ENCODE measurements at regions not wholly inside any gene's neighbourhood (a gene's known extent, or its start where the extent isn't known, plus 50 kb on each side); places are given as distances from the start of the nearest gene placed in this dataset.

- TF ChIP-seq, protein P1, sequence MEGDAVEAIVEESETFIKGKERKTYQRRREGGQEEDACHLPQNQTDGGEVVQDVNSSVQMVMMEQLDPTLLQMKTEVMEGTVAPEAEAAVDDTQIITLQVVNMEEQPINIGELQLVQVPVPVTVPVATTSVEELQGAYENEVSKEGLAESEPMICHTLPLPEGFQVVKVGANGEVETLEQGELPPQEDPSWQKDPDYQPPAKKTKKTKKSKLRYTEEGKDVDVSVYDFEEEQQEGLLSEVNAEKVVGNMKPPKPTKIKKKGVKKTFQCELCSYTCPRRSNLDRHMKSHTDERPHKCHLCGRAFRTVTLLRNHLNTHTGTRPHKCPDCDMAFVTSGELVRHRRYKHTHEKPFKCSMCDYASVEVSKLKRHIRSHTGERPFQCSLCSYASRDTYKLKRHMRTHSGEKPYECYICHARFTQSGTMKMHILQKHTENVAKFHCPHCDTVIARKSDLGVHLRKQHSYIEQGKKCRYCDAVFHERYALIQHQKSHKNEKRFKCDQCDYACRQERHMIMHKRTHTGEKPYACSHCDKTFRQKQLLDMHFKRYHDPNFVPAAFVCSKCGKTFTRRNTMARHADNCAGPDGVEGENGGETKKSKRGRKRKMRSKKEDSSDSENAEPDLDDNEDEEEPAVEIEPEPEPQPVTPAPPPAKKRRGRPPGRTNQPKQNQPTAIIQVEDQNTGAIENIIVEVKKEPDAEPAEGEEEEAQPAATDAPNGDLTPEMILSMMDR (IDR thresholded peaks at IDR 0.05; ENCODE audit: extremely low read depth, insufficient read depth, missing control alignments), result no peak
- no peak for DNase-seq (ENCODE audit: low spot score)
- in situ Hi-C loops (cut with MboI; ENCODE audit: low pct_unique_long_range_greater_than_20kb, low sequenced_read_pairs, unreplicated experiment), result no loop called here
These were observed 68.3 kb upstream of the MGMT start for GRCh38 chr10:129398711-129399141.

GRCh38 chr10:129400426-129400825 is 66.6 kb upstream of the MGMT start:
- in situ Hi-C loops (cut with MboI; ENCODE audit: low pct_unique_long_range_greater_than_20kb, low sequenced_read_pairs, unreplicated experiment), result no loop called here
- TF ChIP-seq, protein P1 (IDR thresholded peaks at IDR 0.05; ENCODE audit: extremely low read depth, insufficient read depth, missing control alignments), result no peak
- no peak for DNase-seq (ENCODE audit: low spot score)

- in situ Hi-C loops (cut with MboI; ENCODE audit: low pct_unique_long_range_greater_than_20kb, low sequenced_read_pairs, unreplicated experiment), result no loop called here
- TF ChIP-seq, protein P1 (IDR thresholded peaks at IDR 0.05; ENCODE audit: extremely low read depth, insufficient read depth, missing control alignments), result no peak
- DNase-seq (ENCODE audit: low spot score), result no peak
These were observed 64.6 kb upstream of the MGMT start for GRCh38 chr10:129402459-129402858.

DNA sequence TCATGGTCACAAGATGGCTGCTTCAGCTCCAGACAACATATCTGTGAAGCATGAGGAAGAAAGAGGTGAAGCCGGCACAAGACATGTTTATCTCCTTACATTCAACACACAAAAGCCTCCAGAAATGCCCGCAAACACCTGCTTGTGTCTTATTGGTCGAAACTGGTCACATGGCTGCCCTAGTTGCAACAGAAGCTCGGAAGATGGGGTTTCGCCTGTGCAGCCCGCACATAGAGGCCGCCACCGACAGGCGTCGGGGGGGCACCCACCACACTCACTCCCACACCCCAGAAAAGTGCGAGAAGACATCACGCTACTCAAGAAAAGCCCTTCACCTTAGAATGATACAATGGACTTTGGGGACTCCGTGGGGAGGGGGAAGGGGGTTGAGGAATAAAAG is 63.0 kb upstream of the MGMT start:
- TF ChIP-seq, protein P1 (IDR thresholded peaks at IDR 0.05; ENCODE audit: extremely low read depth, insufficient read depth, missing control alignments), result no peak

DNA sequence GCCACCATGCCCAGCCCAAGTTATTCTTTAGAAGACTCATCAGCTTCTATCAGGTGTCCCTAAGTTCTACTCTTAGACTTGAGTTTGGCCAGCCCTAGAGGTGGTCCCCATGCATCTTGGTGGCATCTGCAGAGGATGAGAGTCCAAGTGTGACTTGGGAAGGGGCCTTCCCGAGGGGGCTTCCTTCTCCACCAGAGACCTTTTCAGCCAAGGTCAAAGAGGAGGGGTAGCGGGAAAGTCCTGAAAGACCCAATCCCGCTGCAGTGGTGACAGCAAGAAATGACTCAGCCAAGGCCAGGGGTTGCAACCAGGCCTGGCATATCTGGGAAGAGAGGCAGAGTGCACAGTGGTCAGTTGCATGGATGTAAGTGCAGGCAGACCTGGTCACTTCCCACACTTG is 61.7 kb upstream of the MGMT start:
- DNase-seq (ENCODE audit: low spot score), result no peak
- in situ Hi-C loops (cut with MboI; ENCODE audit: low pct_unique_long_range_greater_than_20kb, low sequenced_read_pairs, unreplicated experiment), result no loop called here
- TF ChIP-seq, protein P1 (IDR thresholded peaks at IDR 0.05; ENCODE audit: extremely low read depth, insufficient read depth, missing control alignments), result no peak

More for the DNA sequence above, 63.0 kb upstream of the MGMT start:
- in situ Hi-C loops (cut with MboI; ENCODE audit: low pct_unique_long_range_greater_than_20kb, low sequenced_read_pairs, unreplicated experiment), result no loop called here
- DNase-seq (ENCODE audit: low spot score), result no peak

DNA sequence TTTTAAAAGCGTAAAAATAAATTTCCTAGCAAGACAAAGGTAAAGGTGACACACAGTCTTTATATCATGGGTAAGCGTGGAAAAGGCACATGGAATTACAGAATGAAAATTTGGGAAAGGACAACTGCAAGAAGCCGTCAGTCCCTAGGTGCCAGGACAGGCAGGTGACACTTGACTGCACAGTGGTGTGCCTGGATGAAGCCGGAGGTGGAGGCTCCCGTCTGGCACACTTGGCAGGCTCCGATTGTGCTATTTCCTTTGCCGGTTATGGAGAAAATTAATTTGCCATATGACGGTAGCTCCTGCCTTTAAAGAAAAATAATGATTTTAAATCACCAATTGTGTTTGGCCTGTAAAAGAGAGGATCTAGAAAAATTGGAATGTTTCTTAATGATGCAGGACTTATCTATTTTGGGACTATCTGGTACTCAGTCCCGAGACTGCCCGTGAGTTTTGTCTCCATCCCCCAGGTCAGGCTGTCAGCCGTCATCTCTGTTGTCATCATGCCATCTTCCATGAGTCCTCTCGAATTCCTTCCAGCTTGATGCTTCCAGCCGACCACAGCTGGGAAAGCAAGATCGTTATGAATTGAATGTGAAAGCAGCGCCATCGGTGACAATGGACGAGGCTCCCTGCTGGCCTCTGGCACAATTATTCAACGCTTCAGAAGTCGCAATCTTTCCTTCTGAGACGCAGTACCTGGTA is 56.2 kb upstream of the MGMT start:
- DNase-seq (ENCODE audit: low spot score), result no peak
- in situ Hi-C loops (cut with MboI; ENCODE audit: low pct_unique_long_range_greater_than_20kb, low sequenced_read_pairs, unreplicated experiment), result no loop called here
- TF ChIP-seq, protein P1 (IDR thresholded peaks at IDR 0.05; ENCODE audit: extremely low read depth, insufficient read depth, missing control alignments), result no peak
